ENCODE measurements at regions not wholly inside any gene's neighbourhood (a gene's known extent, or its start where the extent isn't known, plus 50 kb on each side); places are given as distances from the start of the nearest gene placed in this dataset.

DNA sequence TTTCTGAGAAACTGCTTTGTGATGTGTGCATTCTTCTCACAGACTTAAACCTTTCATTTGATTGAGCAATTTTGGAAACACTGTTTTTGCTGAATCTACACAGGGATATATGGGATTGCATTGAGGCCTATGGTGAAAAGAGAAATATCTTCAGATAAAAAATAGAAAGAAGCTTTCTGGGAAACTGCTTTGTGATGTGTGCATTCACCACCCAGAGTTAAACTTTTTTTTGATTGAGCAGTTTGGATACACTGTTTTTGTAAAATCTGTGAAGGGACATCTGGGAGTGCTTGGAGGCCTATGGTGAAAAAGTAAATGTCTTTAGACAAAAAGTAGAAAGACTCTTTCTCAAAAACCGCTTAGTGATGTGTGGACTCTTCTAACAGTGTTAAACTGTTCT, 1683.8 kb downstream of the UQCRFS1 start:
- Histone ChIP-seq H3K9me3 (ENCODE audit: control insufficient read depth, low read length) (peaks cover 100% of the 10 kb centered on the region), H3K4me3 (ENCODE audit: low read length) (no peak overlapping the region), H3K4me1 (ENCODE audit: control insufficient read depth, insufficient read depth, low read length) (no peaks in the 10 kb centered on the region), H3K27me3 (ENCODE audit: control insufficient read depth, insufficient read depth, low read length, poor library complexity, severe bottlenecking) (no peaks in the 10 kb centered on the region), H3K27ac (ENCODE audit: low read depth, low read length) (no peak overlapping the region), H3K9ac (ENCODE audit: extremely low read depth, low read length, poor library complexity, severe bottlenecking) (no peak overlapping the region), H3K36me3 (ENCODE audit: control insufficient read depth, insufficient read depth, low read length) (no peaks in the 10 kb centered on the region)
- H3K4me1 Mint-ChIP-seq: no peaks in the 10 kb centered on the region
- peaks cover 100% of the 10 kb centered on the region for H3K9me3 Mint-ChIP-seq
- DNase-seq: no peak
- TF ChIP-seq, protein P1, sequence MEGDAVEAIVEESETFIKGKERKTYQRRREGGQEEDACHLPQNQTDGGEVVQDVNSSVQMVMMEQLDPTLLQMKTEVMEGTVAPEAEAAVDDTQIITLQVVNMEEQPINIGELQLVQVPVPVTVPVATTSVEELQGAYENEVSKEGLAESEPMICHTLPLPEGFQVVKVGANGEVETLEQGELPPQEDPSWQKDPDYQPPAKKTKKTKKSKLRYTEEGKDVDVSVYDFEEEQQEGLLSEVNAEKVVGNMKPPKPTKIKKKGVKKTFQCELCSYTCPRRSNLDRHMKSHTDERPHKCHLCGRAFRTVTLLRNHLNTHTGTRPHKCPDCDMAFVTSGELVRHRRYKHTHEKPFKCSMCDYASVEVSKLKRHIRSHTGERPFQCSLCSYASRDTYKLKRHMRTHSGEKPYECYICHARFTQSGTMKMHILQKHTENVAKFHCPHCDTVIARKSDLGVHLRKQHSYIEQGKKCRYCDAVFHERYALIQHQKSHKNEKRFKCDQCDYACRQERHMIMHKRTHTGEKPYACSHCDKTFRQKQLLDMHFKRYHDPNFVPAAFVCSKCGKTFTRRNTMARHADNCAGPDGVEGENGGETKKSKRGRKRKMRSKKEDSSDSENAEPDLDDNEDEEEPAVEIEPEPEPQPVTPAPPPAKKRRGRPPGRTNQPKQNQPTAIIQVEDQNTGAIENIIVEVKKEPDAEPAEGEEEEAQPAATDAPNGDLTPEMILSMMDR (conservative IDR thresholded peaks at IDR 0.05): no peak
- no peaks in the 10 kb centered on the region for H3K36me3 Mint-ChIP-seq (ENCODE audit: low read depth)
- no peak overlapping the region for H3K27ac Mint-ChIP-seq
- WGBS, 2 experiments (ENCODE audit: insufficient coverage in 1 of 2, insufficient read length in 1 of 2): 13 to 53% methylated on average over 1 of the region's 1 CpG
- H3K4me3 Mint-ChIP-seq: no peak overlapping the region
- no peaks in the 10 kb centered on the region for H3K27me3 Mint-ChIP-seq (ENCODE audit: insufficient read depth)

GRCh38 chr19:27522223-27522622, 1690.7 kb downstream of the UQCRFS1 start:
- H3K4me1 Mint-ChIP-seq: no peaks in the 10 kb centered on the region
- H3K9me3 Mint-ChIP-seq: peaks cover 100% of the 10 kb centered on the region
- H3K27ac Mint-ChIP-seq: no peak overlapping the region
- Histone ChIP-seq H3K27me3 (ENCODE audit: control insufficient read depth, insufficient read depth, low read length, poor library complexity, severe bottlenecking) (no peaks in the 10 kb centered on the region), H3K9me3 (ENCODE audit: control insufficient read depth, low read length) (peaks cover 95% of the 10 kb centered on the region), H3K36me3 (ENCODE audit: control insufficient read depth, insufficient read depth, low read length) (no peaks in the 10 kb centered on the region), H3K9ac (ENCODE audit: extremely low read depth, low read length, poor library complexity, severe bottlenecking) (no peak overlapping the region), H3K27ac (ENCODE audit: low read depth, low read length) (no peak overlapping the region), H3K4me1 (ENCODE audit: control insufficient read depth, insufficient read depth, low read length) (no peaks in the 10 kb centered on the region), H3K4me3 (ENCODE audit: low read length) (peak overlapping the region; percentile 26)
- H3K27me3 Mint-ChIP-seq (ENCODE audit: insufficient read depth): no peaks in the 10 kb centered on the region
- H3K36me3 Mint-ChIP-seq (ENCODE audit: low read depth): no peaks in the 10 kb centered on the region
- no peak for DNase-seq
- H3K4me3 Mint-ChIP-seq: no peak overlapping the region
- TF ChIP-seq, protein P1 (conservative IDR thresholded peaks at IDR 0.05): no peak

Measured in endodermal cell (in vitro differentiated cells).